Type B pancreatic cell (in vitro differentiated cells): ENCODE measurements at regions not wholly inside any gene's neighbourhood (a gene's known extent, or its start where the extent isn't known, plus 50 kb on each side); places are given as distances from the start of the nearest gene placed in this dataset.

Source experiments
- DNase-seq: peaks from one replicate; pipeline ENCODE4 v3.0.0; 2021; ENCODE audit warnings: mixed read lengths; ENCODE audit not compliant: unreplicated experiment; ENCODE audit errors: extremely low spot score
- H3K27ac Mint-ChIP-seq: 2 replicates; pipeline ENCODE4 v1.8.0; 2021; ENCODE audit warnings: mild to moderate bottlenecking, mixed read lengths
- H3K27me3 Mint-ChIP-seq: 2 replicates; pipeline ENCODE4 v1.8.0; 2021; ENCODE audit warnings: mixed read lengths
- H3K36me3 Mint-ChIP-seq: 2 replicates; pipeline ENCODE4 v1.8.0; 2021; ENCODE audit warnings: mixed read lengths
- H3K4me1 Mint-ChIP-seq: one replicate; pipeline ENCODE4 v1.8.0; 2021; ENCODE audit warnings: mixed read lengths; ENCODE audit not compliant: unreplicated experiment
- H3K4me3 Mint-ChIP-seq: 2 replicates; pipeline ENCODE4 v1.8.0; 2021; ENCODE audit warnings: mild to moderate bottlenecking, mixed read lengths
- H3K9me3 Mint-ChIP-seq: 2 replicates; pipeline ENCODE4 v1.8.0; 2021; ENCODE audit warnings: mixed read lengths
- CTCF ChIP-seq: fragments of 200-600 bp; sonication (generic); conservative IDR thresholded peaks from 2 replicates; pipeline ENCODE4 v1.5.0; 2021; ENCODE audit warnings: antibody characterized with exemption, mild to moderate bottlenecking

GRCh38 chr10:121654021-121654545 is 55.8 kb upstream of the FGFR2 start:
- no peak for DNase-seq
- Mint-ChIP-seq H3K4me1 (peaks cover 21% of the 10 kb centered on the region), H3K36me3 (no peaks in the 10 kb centered on the region), H3K27ac (no peak overlapping the region), H3K4me3 (no peak overlapping the region), H3K9me3 (peaks cover 13% of the 10 kb centered on the region), H3K27me3 (peaks cover 3% of the 10 kb centered on the region)
- TF ChIP-seq CTCF: no peak

- TF ChIP-seq CTCF: no peak
- Mint-ChIP-seq H3K9me3 (peaks cover 13% of the 10 kb centered on the region), H3K27me3 (peaks cover 3% of the 10 kb centered on the region), H3K4me1 (peaks cover 21% of the 10 kb centered on the region), H3K27ac (no peak overlapping the region), H3K36me3 (no peaks in the 10 kb centered on the region), H3K4me3 (no peak overlapping the region)
- no peak for DNase-seq
Measured at GRCh38 chr10:121653608-121654007, 55.4 kb upstream of the FGFR2 start.

GRCh38 chr10:121648493-121648892 is 50.2 kb upstream of the FGFR2 start:
- Mint-ChIP-seq H3K27ac (no peak overlapping the region), H3K4me3 (no peak overlapping the region), H3K27me3 (peaks cover 2% of the 10 kb centered on the region), H3K36me3 (no peaks in the 10 kb centered on the region), H3K4me1 (no peaks in the 10 kb centered on the region), H3K9me3 (peaks cover 5% of the 10 kb centered on the region)
- DNase-seq: no peak
- TF ChIP-seq CTCF: no peak

GRCh38 chr10:121648059-121648458 is 49.8 kb upstream of the FGFR2 start:
- Mint-ChIP-seq H3K9me3 (peaks cover 5% of the 10 kb centered on the region), H3K27ac (no peak overlapping the region), H3K4me1 (no peaks in the 10 kb centered on the region), H3K36me3 (no peaks in the 10 kb centered on the region), H3K4me3 (no peak overlapping the region), H3K27me3 (no peaks in the 10 kb centered on the region)
- TF ChIP-seq CTCF: no peak
- DNase-seq: no peak
